Brain microvascular endothelial cell (primary cell): ENCODE measurements at regions not wholly inside any gene's neighbourhood (a gene's known extent, or its start where the extent isn't known, plus 50 kb on each side); places are given as distances from the start of the nearest gene placed in this dataset.

ENCODE experiments used
- DNase-seq: peaks from one replicate; pipeline ENCODE4 v3.0.0-alpha.2; 2020
- H3K27ac ChIP-seq: fragments of 250-450 bp; sonication (Bioruptor Pico); 2 replicates; pipeline ENCODE4 v1.5.1; 2020; ENCODE audit warnings: mild to moderate bottlenecking, moderate library complexity
- H3K27me3 ChIP-seq: fragments of 250-450 bp; sonication (Bioruptor Pico); replicated peaks from 2 replicates; pipeline ENCODE4 v1.5.1; 2020; ENCODE audit warnings: mild to moderate bottlenecking
- H3K36me3 ChIP-seq: fragments of 250-450 bp; sonication (Bioruptor Pico); replicated peaks from 2 replicates; pipeline ENCODE4 v1.5.1; 2020; ENCODE audit warnings: mild to moderate bottlenecking
- H3K4me3 ChIP-seq: 2 replicates; pipeline ENCODE4 v1.5.1; 2011; ENCODE audit warnings: low read depth, mild to moderate bottlenecking, control low read depth, low read length, moderate library complexity
- CTCF ChIP-seq: IDR thresholded peaks from 2 replicates; pipeline ENCODE4 v1.5.1; 2011; ENCODE audit warnings: low read depth, mild to moderate bottlenecking, moderate library complexity, low read length, control low read depth, inconsistent platforms; ENCODE audit errors: missing control alignments
- in situ Hi-C: cut with HindIII; loops from 2 replicates; pipeline ENCODE4 v1.10.0; 2017; ENCODE audit warnings: low sequenced_read_pairs, low pct_ligation_motif_present

GRCh38 chr18:33836564-33836963, 258.5 kb downstream of the ASXL3 start:
- no peak for DNase-seq
- Histone ChIP-seq H3K4me3 (no peak overlapping the region), H3K27me3 (no peaks in the 10 kb centered on the region), H3K36me3 (no peaks in the 10 kb centered on the region), H3K27ac (no peak overlapping the region)
- in situ Hi-C loops, result no loop called here
- TF ChIP-seq CTCF, result no peak

- H3K27me3 ChIP-seq, result no peaks in the 10 kb centered on the region
- no peak for DNase-seq
- H3K4me3 ChIP-seq, result no peak overlapping the region
- no peak for TF ChIP-seq CTCF
- in situ Hi-C loops, result no loop called here
- no peaks in the 10 kb centered on the region for H3K36me3 ChIP-seq
- H3K27ac ChIP-seq, result no peak overlapping the region
Observed at GRCh38 chr18:33835419-33835818, 257.4 kb downstream of the ASXL3 start.

GRCh38 chr18:33833842-33834241, 255.8 kb downstream of the ASXL3 start:
- Histone ChIP-seq H3K27ac (no peak overlapping the region), H3K36me3 (no peaks in the 10 kb centered on the region), H3K4me3 (no peak overlapping the region), H3K27me3 (no peaks in the 10 kb centered on the region)
- in situ Hi-C loops, result no loop called here
- peak; percentile 14 for TF ChIP-seq CTCF
- DNase-seq, result no peak

- Histone ChIP-seq H3K4me3 (no peak overlapping the region), H3K36me3 (no peaks in the 10 kb centered on the region), H3K27me3 (no peaks in the 10 kb centered on the region), H3K27ac (no peak overlapping the region)
- no peak for TF ChIP-seq CTCF
- in situ Hi-C loops, result no loop called here
- no peak for DNase-seq
Observed at GRCh38 chr18:33831424-33831823, 253.4 kb downstream of the ASXL3 start.

GRCh38 chr18:33830213-33830612, 252.2 kb downstream of the ASXL3 start:
- in situ Hi-C loops, result no loop called here
- H3K27me3 ChIP-seq, result no peaks in the 10 kb centered on the region
- no peak for TF ChIP-seq CTCF
- DNase-seq, result no peak
- H3K36me3 ChIP-seq, result no peaks in the 10 kb centered on the region
- H3K27ac ChIP-seq, result no peak overlapping the region
- H3K4me3 ChIP-seq, result no peak overlapping the region

- H3K27ac ChIP-seq, result no peak overlapping the region
- no peaks in the 10 kb centered on the region for H3K27me3 ChIP-seq
- TF ChIP-seq CTCF, result no peak
- no peaks in the 10 kb centered on the region for H3K36me3 ChIP-seq
- DNase-seq, result no peak
- no peak overlapping the region for H3K4me3 ChIP-seq
- in situ Hi-C loops, result no loop called here
Observed at GRCh38 chr18:33828949-33829348, 250.9 kb downstream of the ASXL3 start.
